GM12874 (cell line): ENCODE measurements at regions not wholly inside any gene's neighbourhood (a gene's known extent, or its start where the extent isn't known, plus 50 kb on each side); places are given as distances from the start of the nearest gene placed in this dataset.

Experiments
- CTCF ChIP-seq: IDR thresholded peaks from 2 replicates; pipeline ENCODE4 v1.5.1; 2011; ENCODE audit warnings: low read depth, mild to moderate bottlenecking, control low read depth, low read length, moderate library complexity; ENCODE audit not compliant: insufficient read depth

GRCh38 chr2:196422361-196422760 lies 217.2 kb upstream of the CCDC150 start:
- TF ChIP-seq CTCF, result no peak

GRCh38 chr2:196426122-196426521 lies 213.4 kb upstream of the CCDC150 start:
- no peak for TF ChIP-seq CTCF

- no peak for TF ChIP-seq CTCF
Observed at GRCh38 chr2:196427986-196428634, 211.4 kb upstream of the CCDC150 start.

GRCh38 chr2:196431076-196431475 lies 208.4 kb upstream of the CCDC150 start:
- no peak for TF ChIP-seq CTCF

- peak; percentile 20; the same call in 1 of the 2 replicates for TF ChIP-seq CTCF
Observed at GRCh38 chr2:196431957-196432356, 207.6 kb upstream of the CCDC150 start.

GRCh38 chr2:196433116-196433515 lies 206.4 kb upstream of the CCDC150 start:
- no peak for TF ChIP-seq CTCF

GRCh38 chr2:196434217-196434616 lies 205.3 kb upstream of the CCDC150 start:
- TF ChIP-seq CTCF, result no peak

GRCh38 chr2:196435189-196435588 lies 204.3 kb upstream of the CCDC150 start:
- TF ChIP-seq CTCF, result no peak
